ENCODE measurements at regions not wholly inside any gene's neighbourhood (a gene's known extent, or its start where the extent isn't known, plus 50 kb on each side); places are given as distances from the start of the nearest gene placed in this dataset.

GRCh38 chr1:182304627-182305026, 87.0 kb downstream of the GLUL start:
- Histone ChIP-seq H3K27ac (ENCODE audit: extremely low read length, insufficient read depth, low read length) (peak overlapping the region; percentile 29), H2AFZ (ENCODE audit: low read length) (no peak overlapping the region), H3K36me3 (replicated peaks in 1 of 2; ENCODE audit: control insufficient read depth in 1 of 2, insufficient read depth in 2 of 2, low read length in 2 of 2) (no peaks in the 10 kb centered on the region), H3K4me1 (ENCODE audit: insufficient read depth, low read length) (peaks cover 74% of the 10 kb centered on the region), H3K27me3 (ENCODE audit: control insufficient read depth in 1 of 2, insufficient read depth in 2 of 2, low read length in 2 of 2) (no peaks in the 10 kb centered on the region), H3K9me3 (ENCODE audit: low read length) (no peaks in the 10 kb centered on the region), H4K20me1 (ENCODE audit: insufficient read depth, low read length) (no peaks in the 10 kb centered on the region), H3K79me2 (ENCODE audit: insufficient read depth, low read length) (no peaks in the 10 kb centered on the region), H3K9ac (ENCODE audit: insufficient read depth, low read depth, low read length) (no peak overlapping the region), H3K4me2 (ENCODE audit: low read depth, low read length) (no peak overlapping the region), H3K4me3 (replicated peaks in 1 of 3; ENCODE audit: insufficient read depth in 1 of 3, low read depth in 2 of 3, low read length in 3 of 3) (no peak overlapping the region)
- TF ChIP-seq GATAD2A (CRISPR knock-in tag; IDR thresholded peaks at IDR 0.05) (0 out of 2 replicates have a peak, but pooled peaks have one; percentile 12), SOX13 (IDR thresholded peaks at IDR 0.05) (no peak), SOX13 (CRISPR knock-in tag; conservative IDR thresholded peaks at IDR 0.05 in 1 of 2, IDR thresholded peaks at IDR 0.05 in 1 of 2) (0 out of 4 replicates have a peak, but pooled peaks of 1 of the 2 experiments have one; percentile 20), XRCC5 (optimal IDR thresholded peaks at IDR 0.05; ENCODE audit: low read length) (no peak)
- no peak for FAIRE-seq
- ChIA-PET CTCF (ENCODE audit: low intra/inter-chr PET ratio, low total read pairs) (no interaction called here), POLR2A (interaction anchor here (1.0 to 2.8 kb wide), 4 partner anchors 10 to 87 kb away, joined by 3 to 18 read pairs (median 6); partner anchors contain the start of gene GLUL)
- DNase-seq (ENCODE audit: low spot score) = no peak
- intact Hi-C loops (cut with micrococcal nuclease; ENCODE audit: unreplicated experiment) = loop anchor here (5.0 to 10.0 kb wide), 3 partner anchors 102 to 220 kb away; no protein-coding TSS in a partner anchor
- in situ Hi-C loops (cut with HindIII; ENCODE audit: extremely low pct_ligation_motif_present, low pct_unique_long_range_greater_than_20kb) = loop anchor here (5.0 kb wide), 1 partner anchor 88 kb away; the partner anchor contains the start of gene GLUL
- BruUV-seq (replicated peaks) = no TSS peak
- ATAC-seq = no peak

- H3K27me3 ChIP-seq (ENCODE audit: control insufficient read depth in 1 of 2, insufficient read depth in 2 of 2, low read length in 2 of 2) = no peaks in the 10 kb centered on the region
- WGBS (ENCODE audit: low lambda C conversion rate) = 96% methylated on average over 3 of the region's 3 CpGs
- peak overlapping the region; percentile 29 for H3K27ac ChIP-seq (ENCODE audit: extremely low read length, insufficient read depth, low read length)
- intact Hi-C loops (cut with micrococcal nuclease; ENCODE audit: unreplicated experiment) = loop anchor here (5.0 to 10.0 kb wide), 3 partner anchors 102 to 219 kb away; no protein-coding TSS in a partner anchor
- no peak overlapping the region for H3K4me3 ChIP-seq (replicated peaks in 1 of 3; ENCODE audit: insufficient read depth in 1 of 3, low read depth in 2 of 3, low read length in 3 of 3)
- no peak for DNase-seq (ENCODE audit: low spot score)
- in situ Hi-C loops (cut with HindIII; ENCODE audit: extremely low pct_ligation_motif_present, low pct_unique_long_range_greater_than_20kb) = loop anchor here (5.0 kb wide), 1 partner anchor 88 kb away; the partner anchor contains the start of gene GLUL
- no peak for FAIRE-seq
- no peaks in the 10 kb centered on the region for H4K20me1 ChIP-seq (ENCODE audit: insufficient read depth, low read length)
- ChIA-PET CTCF (ENCODE audit: low intra/inter-chr PET ratio, low total read pairs) (no interaction called here), POLR2A (interaction anchor here (0.6 to 2.8 kb wide), 5 partner anchors 11 to 87 kb away, joined by 3 to 18 read pairs (median 4); partner anchors contain the start of gene GLUL)
- H3K9ac ChIP-seq (ENCODE audit: insufficient read depth, low read depth, low read length) = no peak overlapping the region
- no peaks in the 10 kb centered on the region for H3K79me2 ChIP-seq (ENCODE audit: insufficient read depth, low read length)
- no peak overlapping the region for H3K4me2 ChIP-seq (ENCODE audit: low read depth, low read length)
- ATAC-seq = no peak
- H3K4me1 ChIP-seq (ENCODE audit: insufficient read depth, low read length) = peaks cover 74% of the 10 kb centered on the region
- H3K36me3 ChIP-seq (replicated peaks in 1 of 2; ENCODE audit: control insufficient read depth in 1 of 2, insufficient read depth in 2 of 2, low read length in 2 of 2) = no peaks in the 10 kb centered on the region
- no peaks in the 10 kb centered on the region for H3K9me3 ChIP-seq (ENCODE audit: low read length)
- no peak for TF ChIP-seq CEBPG (CRISPR knock-in tag; IDR thresholded peaks at IDR 0.05)
- peak; percentile 88 for TF ChIP-seq BCL6 (CRISPR knock-in tag; IDR thresholded peaks at IDR 0.05)
- H2AFZ ChIP-seq (ENCODE audit: low read length) = no peak overlapping the region
- BruUV-seq (replicated peaks) = no TSS peak
Observed at GRCh38 chr1:182304218-182304617, 87.4 kb downstream of the GLUL start.
